GM12878 (cell line): ENCODE measurements at regions not wholly inside any gene's neighbourhood (a gene's known extent, or its start where the extent isn't known, plus 50 kb on each side); places are given as distances from the start of the nearest gene placed in this dataset.

Experiments
- ATF2 ChIP-seq: IDR thresholded peaks from 2 replicates; pipeline ENCODE4 v1.6.1; 2012; ENCODE audit warnings: low read length, inconsistent platforms
- BCL3 ChIP-seq: IDR thresholded peaks from 2 replicates; pipeline ENCODE4 v1.6.1; 2011; ENCODE audit warnings: borderline replicate concordance, low read depth, mild to moderate bottlenecking, moderate library complexity, low read length; ENCODE audit not compliant: insufficient read depth, poor library complexity, severe bottlenecking
- BHLHE40 ChIP-seq, 2 experiments: fragments of 450-650 bp in 1 of 2; IDR thresholded peaks; 2 replicates each; pipeline ENCODE4 v1.6.1; 2011 to 2017; ENCODE audit warnings: low read depth in 2 of 2, borderline replicate concordance in 1 of 2, improper control_type of control experiment in 1 of 2, low read length in 1 of 2, mild to moderate bottlenecking in 1 of 2
- CBX5 ChIP-seq: sonication (generic); IDR thresholded peaks from 2 replicates; pipeline ENCODE4 v1.6.1; 2016; ENCODE audit warnings: low read depth, moderate library complexity, mild to moderate bottlenecking, inconsistent platforms
- CTCF ChIP-seq, 3 experiments: IDR thresholded peaks in 2 of 3; conservative IDR thresholded peaks in 1 of 3; 2 replicates each; pipeline ENCODE4 v1.5.1; 2011; ENCODE audit warnings: low read depth in 3 of 3, low read length in 3 of 3, mild to moderate bottlenecking in 3 of 3, control low read depth in 2 of 3, moderate library complexity in 2 of 3, inconsistent platforms in 1 of 3, mixed read lengths in 1 of 3; ENCODE audit not compliant: control insufficient read depth in 2 of 3, insufficient read depth in 1 of 3; ENCODE audit errors: extremely low read depth in 1 of 3
- CUX1 ChIP-seq: IDR thresholded peaks from 2 replicates; pipeline ENCODE4 v1.6.1; 2012; ENCODE audit warnings: improper control_type of control experiment, low read depth, low read length; ENCODE audit not compliant: insufficient replicate concordance
- EGR1 ChIP-seq, 2 experiments: IDR thresholded peaks; 1 replicate in 1 of 2; 2 replicates in 1 of 2; pipeline ENCODE4 v1.6.1; 2011 to 2012; ENCODE audit warnings: low read depth in 2 of 2, low read length in 2 of 2, borderline replicate concordance in 1 of 2, mild to moderate bottlenecking in 1 of 2, moderate library complexity in 1 of 2
- EZH2 ChIP-seq: IDR thresholded peaks from 2 replicates; pipeline ENCODE4 v1.6.1; 2012; ENCODE audit warnings: low read depth, mild to moderate bottlenecking, control low read depth, inconsistent platforms, low read length, borderline replicate concordance; ENCODE audit not compliant: control insufficient read depth
- HDAC2 ChIP-seq: fragments of 200-600 bp; sonication (generic); IDR thresholded peaks from 2 replicates; pipeline ENCODE4 v1.6.1; 2017
- IRF3 ChIP-seq: fragments of 450-650 bp; IDR thresholded peaks from 2 replicates; pipeline ENCODE4 v1.6.1; 2014; ENCODE audit warnings: mild to moderate bottlenecking
- JUND ChIP-seq: IDR thresholded peaks from 2 replicates; pipeline ENCODE4 v1.6.1; 2012; ENCODE audit warnings: low read depth, mild to moderate bottlenecking, low read length, improper control_type of control experiment, moderate library complexity
- KDM1A ChIP-seq: fragments of 200-600 bp; sonication (generic); IDR thresholded peaks from 2 replicates; pipeline ENCODE4 v1.6.1; 2016; ENCODE audit warnings: borderline replicate concordance
- KLF5 ChIP-seq: fragments of 450-650 bp; IDR thresholded peaks from 2 replicates; pipeline ENCODE4 v1.6.1; 2014; ENCODE audit warnings: mild to moderate bottlenecking; ENCODE audit not compliant: partially characterized antibody
- MTA3 ChIP-seq: IDR thresholded peaks from 2 replicates; pipeline ENCODE4 v1.6.1; 2012; ENCODE audit warnings: low read length, inconsistent platforms, borderline replicate concordance
- NFIC ChIP-seq: IDR thresholded peaks from 2 replicates; pipeline ENCODE4 v1.6.1; 2012; ENCODE audit warnings: low read depth, mild to moderate bottlenecking, inconsistent platforms, low read length, moderate library complexity
- NFYA ChIP-seq: IDR thresholded peaks from 2 replicates; pipeline ENCODE4 v1.6.1; 2011; ENCODE audit warnings: low read depth, mild to moderate bottlenecking, low read length, improper control_type of control experiment, borderline replicate concordance
- POLR2A ChIP-seq: IDR thresholded peaks from 2 replicates; pipeline ENCODE4 v1.6.1; 2011; ENCODE audit warnings: low read depth, mild to moderate bottlenecking, low read length
- USF2 ChIP-seq: IDR thresholded peaks from 2 replicates; pipeline ENCODE4 v1.6.1; 2011; ENCODE audit warnings: low read depth, low read length, improper control_type of control experiment, borderline replicate concordance

GRCh38 chr13:79227418-79227817, 178.6 kb downstream of the RBM26 start (continued):
- TF ChIP-seq NFYA (no peak), EGR1 (IDR thresholded peaks at IDR 0.05; ENCODE audit: borderline replicate concordance in 1 of 2, low read depth in 2 of 2, low read length in 2 of 2) (no peak), JUND (no peak), HDAC2 (no peak), USF2 (no peak), ATF2 (peak; percentile 58), MTA3 (no peak; the same call in 1 of the 2 replicates), KLF5 (no peak), KDM1A (no peak), BHLHE40 (IDR thresholded peaks at IDR 0.05; ENCODE audit: borderline replicate concordance in 1 of 2, low read depth in 2 of 2, low read length in 1 of 2) (no peak), POLR2A (no peak), CUX1 (no peak), CTCF (IDR thresholded peaks at IDR 0.05 in 2 of 3, conservative IDR thresholded peaks at IDR 0.05 in 1 of 3; ENCODE audit: control insufficient read depth in 2 of 3, extremely low read depth in 1 of 3, insufficient read depth in 1 of 3, low read depth in 3 of 3, low read length in 3 of 3) (no peak), NFIC (peak; percentile 92), BCL3 (peak; percentile 44), CBX5 (0 out of 2 replicates have a peak, but pooled peaks have one; percentile 58), EZH2 (no peak), IRF3 (no peak)
